DOHH2 (cell line): ENCODE measurements at regions not wholly inside any gene's neighbourhood (a gene's known extent, or its start where the extent isn't known, plus 50 kb on each side); places are given as distances from the start of the nearest gene placed in this dataset.

Experiments
- EZH2phosphoT487 ChIP-seq: fragments of 200-600 bp; sonication (generic); IDR thresholded peaks from 2 replicates; pipeline ENCODE4 v1.6.1; 2017; ENCODE audit warnings: borderline replicate concordance, mild to moderate bottlenecking, antibody characterized with exemption, low read length, moderate library complexity, mixed read lengths
- TF ChIP-seq, protein P1 (sequence below): fragments of 200-600 bp; sonication (generic); IDR thresholded peaks from one replicate; pipeline ENCODE4 v1.5.1; 2014; ENCODE audit warnings: antibody characterized with exemption, mild to moderate bottlenecking, low read depth, low read length; ENCODE audit not compliant: poor library complexity, severe bottlenecking

DNA sequence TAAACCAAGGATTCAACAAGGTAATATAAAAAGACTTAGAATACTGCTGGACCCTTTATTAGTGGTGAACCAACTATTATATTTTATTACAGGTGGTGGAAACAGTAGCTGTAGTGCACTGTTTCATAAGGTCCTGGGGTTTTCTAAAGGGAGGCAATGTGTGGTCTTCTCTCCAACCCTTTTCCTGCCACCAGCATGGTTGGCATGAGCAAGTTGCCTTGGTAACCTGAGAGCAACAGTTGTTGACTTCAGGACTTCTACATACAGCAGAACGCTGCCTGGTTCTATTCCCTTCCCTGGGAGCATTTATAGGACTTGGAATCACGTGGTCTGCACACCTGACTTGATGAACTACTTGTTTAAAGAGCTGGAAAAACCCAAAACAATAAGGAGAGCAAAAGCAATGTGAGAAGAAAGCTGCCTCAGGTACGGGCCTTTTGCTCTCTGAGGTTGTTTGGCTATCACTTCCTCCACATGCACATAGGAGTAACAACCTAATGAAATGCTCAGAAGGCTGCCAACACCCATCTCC is 81.1 kb upstream of the RAI14 start:
- TF ChIP-seq, protein P1, sequence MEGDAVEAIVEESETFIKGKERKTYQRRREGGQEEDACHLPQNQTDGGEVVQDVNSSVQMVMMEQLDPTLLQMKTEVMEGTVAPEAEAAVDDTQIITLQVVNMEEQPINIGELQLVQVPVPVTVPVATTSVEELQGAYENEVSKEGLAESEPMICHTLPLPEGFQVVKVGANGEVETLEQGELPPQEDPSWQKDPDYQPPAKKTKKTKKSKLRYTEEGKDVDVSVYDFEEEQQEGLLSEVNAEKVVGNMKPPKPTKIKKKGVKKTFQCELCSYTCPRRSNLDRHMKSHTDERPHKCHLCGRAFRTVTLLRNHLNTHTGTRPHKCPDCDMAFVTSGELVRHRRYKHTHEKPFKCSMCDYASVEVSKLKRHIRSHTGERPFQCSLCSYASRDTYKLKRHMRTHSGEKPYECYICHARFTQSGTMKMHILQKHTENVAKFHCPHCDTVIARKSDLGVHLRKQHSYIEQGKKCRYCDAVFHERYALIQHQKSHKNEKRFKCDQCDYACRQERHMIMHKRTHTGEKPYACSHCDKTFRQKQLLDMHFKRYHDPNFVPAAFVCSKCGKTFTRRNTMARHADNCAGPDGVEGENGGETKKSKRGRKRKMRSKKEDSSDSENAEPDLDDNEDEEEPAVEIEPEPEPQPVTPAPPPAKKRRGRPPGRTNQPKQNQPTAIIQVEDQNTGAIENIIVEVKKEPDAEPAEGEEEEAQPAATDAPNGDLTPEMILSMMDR: no peak
- TF ChIP-seq EZH2phosphoT487: no peak
